Psoas muscle (tissue), 7 donors: ENCODE measurements at regions not wholly inside any gene's neighbourhood (a gene's known extent, or its start where the extent isn't known, plus 50 kb on each side); places are given as distances from the start of the nearest gene placed in this dataset.

Source experiments
- ATAC-seq, 4 donors: fragments of 200-7000 bp; cut with Tn5 transposase; one replicate each; pipeline ENCODE4 v1.9.1; 2020; ENCODE audit warnings: moderate library complexity in 3 of 4, mild to moderate bottlenecking in 2 of 4
- DNase-seq, 2 donors: peaks; one replicate each; pipeline ENCODE4 v3.0.0-alpha.2; 2020
- H3K27ac ChIP-seq: fragments of 200-600 bp; one replicate; pipeline ENCODE4 v1.8.0; 2022
- H3K27me3 ChIP-seq, 3 donors: fragments of 200-600 bp in 1 of 3; one replicate each; pipeline versions ENCODE4 v1.6.1 to v1.8.0; 2013 to 2022; ENCODE audit warnings: low read length in 2 of 3, mild to moderate bottlenecking in 2 of 3, moderate library complexity in 1 of 3; ENCODE audit not compliant: insufficient read depth in 3 of 3
- H3K36me3 ChIP-seq, 2 donors: fragments of 200-600 bp in 1 of 2; one replicate each; pipeline versions ENCODE4 v1.6.1 to v1.8.0; 2013 to 2022; ENCODE audit warnings: low read depth in 1 of 2, mild to moderate bottlenecking in 1 of 2, moderate library complexity in 1 of 2; ENCODE audit not compliant: insufficient read depth in 1 of 2
- H3K4me1 ChIP-seq: fragments of 200-600 bp; one replicate; pipeline ENCODE4 v1.8.0; 2022
- H3K4me3 ChIP-seq: fragments of 200-600 bp; one replicate; pipeline ENCODE4 v1.8.0; 2022; ENCODE audit warnings: mild to moderate bottlenecking
- H3K9me3 ChIP-seq: fragments of 200-600 bp; one replicate; pipeline ENCODE4 v1.8.0; 2022
- WGBS, 3 donors: extraction: QIAGEN DNeasy Blood & Tissue Kit; methylation state at CpG; one replicate each; pipeline versions ENCODE4 v1.1.6 to v1.1.7; 2013; 5-methylcytosine and 5-hydroxymethylcytosine counted together
- intact Hi-C, 2 donors: fragments of 100-400 bp; cut with DNase I; formaldehyde crosslinking; loops; one replicate each; pipeline versions ENCODE4 v1.11.0 to v1.14.2; 2022
- TF ChIP-seq, protein P1 (sequence below): fragments of 200-600 bp; IDR thresholded peaks from one replicate; pipeline ENCODE4 v1.8.0; 2022; ENCODE audit warnings: antibody characterized with exemption
- donor health status: healthy with polysubstance abuse.
- donor health status: DM: no; HTN: no; CAD: no; lungs with moderate emphysema.
- donor health status: Bipolar disorder and iron deficiency.
- donor health status: healthy.
- donor health status: DM: yes; HTN: yes; CAD: no.
- donor health status: DM: no; HTN: no; CAD: no.
- donor health status: DM: yes; HTN: yes; CAD: no.

DNA sequence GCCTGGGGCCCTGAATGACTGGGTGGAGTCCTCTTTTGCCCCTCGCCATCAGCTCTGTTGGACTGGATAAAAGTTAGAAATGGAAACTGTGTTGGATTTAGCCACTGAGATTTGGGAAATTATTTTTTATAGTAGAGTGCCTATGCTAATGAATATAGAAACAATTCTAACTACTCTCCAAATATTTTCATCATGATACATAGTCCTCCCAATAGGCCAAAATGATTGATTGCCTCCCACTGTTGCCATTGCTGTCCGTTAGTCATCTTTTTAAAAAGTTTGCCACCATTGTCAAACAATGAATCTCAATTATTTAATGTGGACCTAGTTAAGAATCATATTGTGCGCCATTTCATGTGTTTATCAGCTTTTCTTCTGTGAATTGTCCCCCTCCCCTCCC is 417.0 kb downstream of the GALR1 start:
- DNase-seq (no peak), ATAC-seq (no peak)
- WGBS, 3 donors, result 81 to 89% (median 84%) methylated on average over 3 of the region's 3 CpGs
- intact Hi-C loops, result no loop called here
- Histone ChIP-seq H3K9me3 (no peaks in the 10 kb centered on the region), H3K27ac (no peak overlapping the region), H3K4me1 (no peaks in the 10 kb centered on the region), H3K36me3 (no peaks in the 10 kb centered on the region), H3K27me3 (peaks cover 0 to 3% (median 0%) of the 10 kb centered on the region in 3 donors), H3K4me3 (no peak overlapping the region)
- TF ChIP-seq, protein P1, sequence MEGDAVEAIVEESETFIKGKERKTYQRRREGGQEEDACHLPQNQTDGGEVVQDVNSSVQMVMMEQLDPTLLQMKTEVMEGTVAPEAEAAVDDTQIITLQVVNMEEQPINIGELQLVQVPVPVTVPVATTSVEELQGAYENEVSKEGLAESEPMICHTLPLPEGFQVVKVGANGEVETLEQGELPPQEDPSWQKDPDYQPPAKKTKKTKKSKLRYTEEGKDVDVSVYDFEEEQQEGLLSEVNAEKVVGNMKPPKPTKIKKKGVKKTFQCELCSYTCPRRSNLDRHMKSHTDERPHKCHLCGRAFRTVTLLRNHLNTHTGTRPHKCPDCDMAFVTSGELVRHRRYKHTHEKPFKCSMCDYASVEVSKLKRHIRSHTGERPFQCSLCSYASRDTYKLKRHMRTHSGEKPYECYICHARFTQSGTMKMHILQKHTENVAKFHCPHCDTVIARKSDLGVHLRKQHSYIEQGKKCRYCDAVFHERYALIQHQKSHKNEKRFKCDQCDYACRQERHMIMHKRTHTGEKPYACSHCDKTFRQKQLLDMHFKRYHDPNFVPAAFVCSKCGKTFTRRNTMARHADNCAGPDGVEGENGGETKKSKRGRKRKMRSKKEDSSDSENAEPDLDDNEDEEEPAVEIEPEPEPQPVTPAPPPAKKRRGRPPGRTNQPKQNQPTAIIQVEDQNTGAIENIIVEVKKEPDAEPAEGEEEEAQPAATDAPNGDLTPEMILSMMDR, result no peak

DNA sequence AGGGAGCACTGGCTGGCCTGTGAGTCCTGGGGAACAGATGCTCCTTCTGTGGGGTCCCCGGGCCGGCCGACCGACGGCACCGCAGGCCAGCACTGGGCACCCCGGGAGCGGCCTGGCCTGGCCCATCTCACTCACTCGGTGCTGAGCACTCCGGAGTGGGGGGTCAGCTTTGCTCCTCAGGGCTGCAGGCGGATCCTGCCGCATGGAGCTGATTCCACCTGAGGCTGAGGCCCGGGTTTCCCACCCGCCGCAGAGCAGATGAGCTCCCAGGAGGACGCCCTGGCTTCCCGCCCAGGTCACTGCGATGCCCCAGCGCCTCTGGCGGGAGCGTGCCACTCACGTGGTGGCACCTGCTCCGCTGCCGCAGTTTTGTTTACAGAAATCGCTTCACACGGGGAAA is 418.6 kb downstream of the GALR1 start:
- H3K36me3 ChIP-seq, result no peaks in the 10 kb centered on the region
- no peaks in the 10 kb centered on the region for H3K9me3 ChIP-seq
- no peaks in the 10 kb centered on the region for H3K4me1 ChIP-seq
- H3K27me3 ChIP-seq, result peaks cover 0 to 3% (median 0%) of the 10 kb centered on the region in 3 donors
- TF ChIP-seq, protein P1, result no peak
- intact Hi-C loops, result no loop called here
- WGBS, 3 donors, result 86 to 89% (median 88%) methylated on average over 25 to 26 of the region's 26 CpGs
- DNase-seq (no peak), ATAC-seq (no peak)
- no peak overlapping the region for H3K4me3 ChIP-seq
- no peak overlapping the region for H3K27ac ChIP-seq

DNA sequence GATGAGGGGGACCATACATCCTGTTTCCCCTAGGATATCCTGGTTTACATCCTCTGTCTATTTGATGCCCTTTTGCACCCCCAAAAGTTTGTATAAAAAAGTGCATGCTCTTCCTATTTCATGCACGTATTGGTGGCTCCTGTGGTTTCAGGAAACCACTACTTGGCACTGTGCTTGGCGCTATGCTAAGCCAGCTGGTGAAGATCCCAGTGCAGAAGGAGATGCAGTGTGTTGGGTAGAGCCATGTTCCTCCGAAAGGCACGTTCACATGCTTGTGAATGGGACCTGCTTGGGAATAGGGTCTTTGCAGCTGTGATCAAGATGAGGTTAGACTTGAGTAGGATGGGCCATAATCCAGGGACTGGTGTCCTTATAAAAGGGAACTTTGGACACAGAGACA is 419.7 kb downstream of the GALR1 start:
- intact Hi-C loops, result no loop called here
- Histone ChIP-seq H3K27me3 (peaks cover 0 to 3% (median 0%) of the 10 kb centered on the region in 3 donors), H3K27ac (no peak overlapping the region), H3K9me3 (no peaks in the 10 kb centered on the region), H3K4me3 (no peak overlapping the region), H3K4me1 (no peaks in the 10 kb centered on the region), H3K36me3 (no peaks in the 10 kb centered on the region)
- TF ChIP-seq, protein P1, result no peak
- 37 to 48% (median 38%) methylated on average over 4 of the region's 4 CpGs for WGBS, 3 donors
- ATAC-seq (no peak), DNase-seq (no peak)

DNA sequence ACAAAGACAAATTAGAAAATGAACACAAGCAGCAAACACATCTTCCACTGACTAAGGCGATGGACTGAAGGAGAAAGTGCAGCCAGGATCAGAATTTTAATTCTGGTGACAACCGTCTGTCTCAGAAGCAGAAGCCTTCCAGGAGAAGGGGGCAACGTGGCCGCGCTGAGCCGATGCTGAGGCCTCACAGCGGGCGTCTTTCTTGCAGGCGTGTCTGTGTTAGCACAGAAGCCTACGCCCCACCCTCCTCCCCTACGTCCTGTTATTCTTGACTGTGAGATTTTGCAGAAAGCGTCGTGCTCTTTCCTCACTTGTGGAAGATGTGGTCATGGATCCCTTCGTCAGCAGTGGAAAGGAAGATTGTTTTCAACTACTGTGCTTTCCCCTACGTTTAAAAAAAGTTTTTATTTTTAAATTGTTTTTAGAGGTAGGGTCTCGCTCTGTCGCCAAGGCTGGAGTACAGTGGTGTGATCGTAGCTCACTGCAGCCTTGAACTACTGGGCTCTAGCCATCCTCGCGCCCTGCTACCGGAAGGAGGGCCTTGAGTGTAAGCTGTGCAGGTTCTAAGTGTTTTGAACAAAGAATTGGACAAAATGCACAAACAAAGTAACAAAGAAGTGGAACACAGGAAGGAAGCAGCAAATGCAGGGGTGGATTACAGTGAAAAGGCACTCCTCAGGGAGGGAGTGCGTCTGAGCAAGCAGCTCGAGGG is 422.0 kb downstream of the GALR1 start:
- no peak for DNase-seq
- H3K27ac ChIP-seq, result no peak overlapping the region
- ATAC-seq, result no peak
- no peaks in the 10 kb centered on the region for H3K9me3 ChIP-seq
- H3K36me3 ChIP-seq, result no peaks in the 10 kb centered on the region
- H3K27me3 ChIP-seq, result peaks cover 0 to 3% (median 0%) of the 10 kb centered on the region in 3 donors
- intact Hi-C loops, result no loop called here
- TF ChIP-seq, protein P1, result no peak
- 36 to 43% (median 43%) methylated on average over 23 of the region's 23 CpGs for WGBS, 3 donors
- H3K4me3 ChIP-seq, result no peak overlapping the region
- H3K4me1 ChIP-seq, result no peaks in the 10 kb centered on the region

DNA sequence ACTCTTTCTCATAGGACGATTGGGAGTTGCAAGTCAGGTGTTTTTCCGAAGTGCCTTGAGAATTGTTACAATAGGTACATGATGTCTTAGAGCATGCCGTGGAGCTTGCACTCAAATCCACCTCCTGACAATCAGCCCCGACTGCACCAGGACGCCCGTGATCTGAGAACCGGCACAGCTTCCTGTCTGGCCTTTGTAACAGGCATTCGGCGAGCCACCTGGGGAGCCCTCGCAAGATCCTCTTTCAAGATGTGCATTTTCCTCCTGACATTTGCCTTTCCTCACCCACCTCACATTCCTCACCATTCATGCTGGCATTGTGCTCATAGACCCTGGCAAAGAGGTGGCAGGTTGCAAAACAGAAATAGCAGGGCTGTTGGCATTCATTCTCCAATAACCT is 427.3 kb downstream of the GALR1 start:
- Histone ChIP-seq H3K27me3 (no peaks in the 10 kb centered on the region), H3K4me3 (no peak overlapping the region), H3K27ac (no peak overlapping the region), H3K36me3 (no peaks in the 10 kb centered on the region), H3K9me3 (no peaks in the 10 kb centered on the region), H3K4me1 (no peaks in the 10 kb centered on the region)
- no peak for ATAC-seq
- intact Hi-C loops, result no loop called here
- 29 to 31% (median 30%) methylated on average over 10 of the region's 10 CpGs for WGBS, 3 donors
- DNase-seq, result no peak
- TF ChIP-seq, protein P1, result no peak
